GM18867 (cell line): ENCODE measurements at regions not wholly inside any gene's neighbourhood (a gene's known extent, or its start where the extent isn't known, plus 50 kb on each side); places are given as distances from the start of the nearest gene placed in this dataset.
"Not testable (repeated sequence)": the region's sequence is repeated elsewhere in the genome, so short reads cannot be mapped to it uniquely, and the experiment has no call there.

ENCODE experiments used
- ATAC-seq: cut with Tn5 transposase; IDR thresholded peaks from one replicate; pipeline ENCODE4 v1.9.1; 2021; ENCODE audit warnings: mild to moderate bottlenecking, moderate library complexity; ENCODE audit not compliant: unreplicated experiment

GRCh38 chr4:60266505-60266904 is 933.6 kb upstream of the ADGRL3 start:
- no peak for ATAC-seq

- no peak for ATAC-seq
Measured at GRCh38 chr4:60296386-60296785, 903.7 kb upstream of the ADGRL3 start.

- ATAC-seq, result no peak
Measured at GRCh38 chr4:60313611-60314178, 886.4 kb upstream of the ADGRL3 start.

GRCh38 chr4:60314416-60314815 is 885.7 kb upstream of the ADGRL3 start:
- no peak for ATAC-seq

- no peak for ATAC-seq
Measured at GRCh38 chr4:60315586-60315985, 884.5 kb upstream of the ADGRL3 start.

GRCh38 chr4:60326735-60327134 is 873.4 kb upstream of the ADGRL3 start:
- ATAC-seq, result no peak

GRCh38 chr4:60327651-60328050 is 872.5 kb upstream of the ADGRL3 start:
- no peak for ATAC-seq

GRCh38 chr4:60344908-60345307 is 855.2 kb upstream of the ADGRL3 start:
- ATAC-seq, result no peak

GRCh38 chr4:60345392-60345791 is 854.7 kb upstream of the ADGRL3 start:
- no peak for ATAC-seq

GRCh38 chr4:60359746-60360367 is 840.3 kb upstream of the ADGRL3 start:
- no peak for ATAC-seq

- ATAC-seq, result no peak
Measured at GRCh38 chr4:60365176-60365575, 835.0 kb upstream of the ADGRL3 start.

- no peak for ATAC-seq
Measured at GRCh38 chr4:60366661-60367060, 833.5 kb upstream of the ADGRL3 start.

- ATAC-seq, result no peak
Measured at GRCh38 chr4:60368986-60369385, 831.1 kb upstream of the ADGRL3 start.

- no peak for ATAC-seq
Measured at GRCh38 chr4:60378010-60378409, 822.1 kb upstream of the ADGRL3 start.

- no peak for ATAC-seq
Measured at GRCh38 chr4:60384516-60384915, 815.6 kb upstream of the ADGRL3 start.

GRCh38 chr4:60389633-60390032 is 810.5 kb upstream of the ADGRL3 start:
- ATAC-seq, result no peak

- ATAC-seq, result no peak
Measured at GRCh38 chr4:60396341-60397049, 803.6 kb upstream of the ADGRL3 start.

- no peak for ATAC-seq
Measured at GRCh38 chr4:60400593-60400992, 799.5 kb upstream of the ADGRL3 start.

GRCh38 chr4:60404027-60404426 is 796.1 kb upstream of the ADGRL3 start:
- no peak for ATAC-seq

GRCh38 chr4:60422439-60422838 is 777.7 kb upstream of the ADGRL3 start:
- ATAC-seq, result no peak

- not testable (repeated sequence) for ATAC-seq
Measured at GRCh38 chr4:60423573-60424184, 776.4 kb upstream of the ADGRL3 start.

- no peak for ATAC-seq
Measured at GRCh38 chr4:60432911-60433310, 767.2 kb upstream of the ADGRL3 start.
